OCI-LY1 (cell line): ENCODE measurements at regions not wholly inside any gene's neighbourhood (a gene's known extent, or its start where the extent isn't known, plus 50 kb on each side); places are given as distances from the start of the nearest gene placed in this dataset.

Experiments
- H2AFZ ChIP-seq: fragments of 200-600 bp; sonication (generic), shearing (Covaris generic); 2 replicates; pipeline ENCODE4 v1.6.0; 2014; ENCODE audit warnings: antibody characterized with exemption, mild to moderate bottlenecking, low read length
- H3F3A ChIP-seq: fragments of 200-600 bp; sonication (generic), shearing (Covaris generic); 2 replicates; pipeline ENCODE4 v1.6.0; 2014; ENCODE audit warnings: mild to moderate bottlenecking, antibody characterized with exemption, low read length, moderate library complexity; ENCODE audit not compliant: insufficient read depth
- H3K27ac ChIP-seq: fragments of 200-600 bp; sonication (generic); 2 replicates; pipeline ENCODE4 v1.5.1; 2014; ENCODE audit warnings: low read length, mixed run types, mild to moderate bottlenecking, low read depth; ENCODE audit not compliant: poor library complexity, severe bottlenecking
- H3K27me3 ChIP-seq: fragments of 200-600 bp; sonication (generic); 2 replicates; pipeline ENCODE4 v1.6.0; 2014; ENCODE audit warnings: antibody characterized with exemption, mild to moderate bottlenecking, low read length, moderate library complexity; ENCODE audit not compliant: insufficient read depth
- H3K36me3 ChIP-seq: fragments of 200-600 bp; sonication (generic); 2 replicates; pipeline ENCODE4 v1.6.1; 2014; ENCODE audit warnings: mild to moderate bottlenecking, antibody characterized with exemption, low read length, moderate library complexity, mixed read lengths; ENCODE audit not compliant: insufficient read depth
- H3K4me1 ChIP-seq: fragments of 200-600 bp; sonication (generic); 2 replicates; pipeline ENCODE4 v1.5.1; 2014; ENCODE audit warnings: mild to moderate bottlenecking, low read length, moderate library complexity; ENCODE audit not compliant: insufficient read depth, severe bottlenecking
- H3K4me2 ChIP-seq: fragments of 200-600 bp; sonication (generic), shearing (Covaris generic); 2 replicates; pipeline ENCODE4 v1.6.1; 2014; ENCODE audit warnings: low read length
- H3K4me3 ChIP-seq: fragments of 200-600 bp; sonication (generic); 2 replicates; pipeline ENCODE4 v1.5.1; 2014; ENCODE audit warnings: low read length, low read depth, mild to moderate bottlenecking, mixed read lengths; ENCODE audit not compliant: poor library complexity, severe bottlenecking
- H3K79me2 ChIP-seq: fragments of 200-600 bp; shearing (Covaris generic); 2 replicates; pipeline ENCODE4 v1.6.1; 2016; ENCODE audit warnings: mixed run types, low read length, mixed read lengths; ENCODE audit not compliant: insufficient read depth
- H3K9ac ChIP-seq: fragments of 200-600 bp; sonication (generic), shearing (Covaris generic); 2 replicates; pipeline ENCODE4 v1.6.1; 2014; ENCODE audit warnings: mild to moderate bottlenecking, low read length, mixed read lengths
- H3K9me2 ChIP-seq: fragments of 200-600 bp; sonication (generic), shearing (Covaris generic); 2 replicates; pipeline ENCODE4 v1.6.1; 2014; ENCODE audit warnings: low read depth, mild to moderate bottlenecking, low read length, mixed read lengths
- H3K9me3 ChIP-seq: fragments of 200-600 bp; shearing (Covaris generic); 2 replicates; pipeline ENCODE4 v1.6.1; 2014; ENCODE audit warnings: low read length, mixed read lengths
- H4K20me1 ChIP-seq: fragments of 200-600 bp; sonication (generic), shearing (Covaris generic); 2 replicates; pipeline ENCODE4 v1.6.0; 2016; ENCODE audit warnings: mild to moderate bottlenecking, low read length; ENCODE audit not compliant: insufficient read depth
- CTCF ChIP-seq: fragments of 200-600 bp; sonication (generic), shearing (Covaris generic); IDR thresholded peaks from 2 replicates; pipeline ENCODE4 v1.5.1; 2017; ENCODE audit warnings: mild to moderate bottlenecking, antibody characterized with exemption, low read length, moderate library complexity, mixed read lengths
- EZH2 ChIP-seq: fragments of 200-600 bp; sonication (generic), shearing (Covaris generic); IDR thresholded peaks from 2 replicates; pipeline ENCODE4 v1.8.0; 2017; ENCODE audit warnings: borderline replicate concordance, mixed run types, mild to moderate bottlenecking, antibody characterized with exemption, low read length, moderate library complexity, mixed read lengths

- Histone ChIP-seq H4K20me1 (no peaks in the 10 kb centered on the region), H3K79me2 (no peaks in the 10 kb centered on the region), H3K36me3 (no peaks in the 10 kb centered on the region), H3K9ac (no peak overlapping the region), H3K27ac (no peak overlapping the region), H3K9me3 (no peaks in the 10 kb centered on the region), H3K4me1 (peaks cover 9% of the 10 kb centered on the region), H2AFZ (no peak overlapping the region), H3K4me3 (no peak overlapping the region), H3F3A (no peaks in the 10 kb centered on the region), H3K4me2 (no peak overlapping the region), H3K27me3 (no peaks in the 10 kb centered on the region), H3K9me2 (no peaks in the 10 kb centered on the region)
- TF ChIP-seq CTCF (no peak), EZH2 (no peak)
Observed at GRCh38 chr4:53697016-53697685, 105.9 kb upstream of the LNX1 start.

GRCh38 chr4:53695540-53696463 lies 104.5 kb upstream of the LNX1 start:
- TF ChIP-seq EZH2 = no peak
- no peak for TF ChIP-seq CTCF
- Histone ChIP-seq H4K20me1 (no peaks in the 10 kb centered on the region), H3K36me3 (no peaks in the 10 kb centered on the region), H3K4me2 (no peak overlapping the region), H3K27ac (no peak overlapping the region), H3F3A (no peaks in the 10 kb centered on the region), H3K27me3 (no peaks in the 10 kb centered on the region), H3K79me2 (no peaks in the 10 kb centered on the region), H2AFZ (no peak overlapping the region), H3K4me1 (no peaks in the 10 kb centered on the region), H3K4me3 (no peak overlapping the region), H3K9me2 (no peaks in the 10 kb centered on the region), H3K9me3 (no peaks in the 10 kb centered on the region), H3K9ac (no peak overlapping the region)

- no peak overlapping the region for H3K4me3 ChIP-seq
- no peak overlapping the region for H3K27ac ChIP-seq
- no peak overlapping the region for H3K9ac ChIP-seq
- TF ChIP-seq EZH2 (no peak), CTCF (no peak)
- H3K36me3 ChIP-seq = no peaks in the 10 kb centered on the region
- H3F3A ChIP-seq = no peaks in the 10 kb centered on the region
- no peak overlapping the region for H2AFZ ChIP-seq
- H3K9me3 ChIP-seq = no peaks in the 10 kb centered on the region
- H4K20me1 ChIP-seq = no peaks in the 10 kb centered on the region
- peaks cover 4% of the 10 kb centered on the region for H3K4me1 ChIP-seq
- no peaks in the 10 kb centered on the region for H3K27me3 ChIP-seq
- no peaks in the 10 kb centered on the region for H3K9me2 ChIP-seq
- H3K4me2 ChIP-seq = no peak overlapping the region
- H3K79me2 ChIP-seq = no peaks in the 10 kb centered on the region
Observed at GRCh38 chr4:53694666-53695065, 103.4 kb upstream of the LNX1 start.
